ENCODE measurements at regions not wholly inside any gene's neighbourhood (a gene's known extent, or its start where the extent isn't known, plus 50 kb on each side); places are given as distances from the start of the nearest gene placed in this dataset.
A peak's percentile ranks its signal among the peaks of the same experiment; 100 is the strongest.

DNA sequence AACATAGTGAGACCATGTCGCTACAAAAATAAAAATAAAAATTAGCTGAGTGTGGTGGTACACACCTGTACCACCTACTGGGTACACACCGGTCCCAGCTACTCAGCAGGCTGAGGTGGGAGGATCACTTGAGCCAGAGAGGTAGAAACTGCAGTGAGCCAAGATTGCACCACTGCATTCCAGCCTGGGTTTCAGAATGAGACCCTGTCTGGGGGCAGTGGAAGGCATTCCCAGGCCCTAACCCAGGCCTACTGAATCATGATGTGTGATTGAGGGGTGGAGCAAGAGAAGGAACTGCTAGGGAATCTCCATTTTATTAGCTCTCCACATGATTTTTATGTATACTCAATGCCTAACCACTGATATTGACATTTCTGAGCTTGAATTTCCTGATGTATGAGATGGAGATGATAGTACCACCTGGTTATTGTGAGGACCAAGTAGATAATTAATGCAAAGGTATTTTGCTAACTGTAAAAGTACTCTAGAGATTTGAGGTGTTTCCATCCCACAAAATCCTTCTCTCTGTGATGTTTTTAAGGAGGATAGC is 169.5 kb upstream of the UMPS start:
- H3K27ac Mint-ChIP-seq (ENCODE audit: unreplicated experiment), result no peak overlapping the region
- H3K27me3 Mint-ChIP-seq (ENCODE audit: insufficient read depth, unreplicated experiment), result peaks cover 5% of the 10 kb centered on the region
- CTCF ChIA-PET, result interaction anchor here (0.7 to 2.3 kb wide), 9 partner anchors 9 to 528 kb away, joined by 3 to 11 read pairs (median 3); partner anchors contain the start of gene KALRN

GRCh38 chr3:124562769-124563168 is 167.5 kb upstream of the UMPS start:
- Mint-ChIP-seq H3K36me3 (ENCODE audit: insufficient read depth, unreplicated experiment) (peaks cover 5% of the 10 kb centered on the region), H3K4me3 (ENCODE audit: unreplicated experiment) (no peak overlapping the region), H3K27ac (ENCODE audit: unreplicated experiment) (no peak overlapping the region), H3K27me3 (ENCODE audit: insufficient read depth, unreplicated experiment) (no peaks in the 10 kb centered on the region), H3K9me3 (ENCODE audit: unreplicated experiment) (no peaks in the 10 kb centered on the region), H3K4me1 (ENCODE audit: low read depth, unreplicated experiment) (peaks cover 27% of the 10 kb centered on the region)
- TF ChIP-seq, protein P1, sequence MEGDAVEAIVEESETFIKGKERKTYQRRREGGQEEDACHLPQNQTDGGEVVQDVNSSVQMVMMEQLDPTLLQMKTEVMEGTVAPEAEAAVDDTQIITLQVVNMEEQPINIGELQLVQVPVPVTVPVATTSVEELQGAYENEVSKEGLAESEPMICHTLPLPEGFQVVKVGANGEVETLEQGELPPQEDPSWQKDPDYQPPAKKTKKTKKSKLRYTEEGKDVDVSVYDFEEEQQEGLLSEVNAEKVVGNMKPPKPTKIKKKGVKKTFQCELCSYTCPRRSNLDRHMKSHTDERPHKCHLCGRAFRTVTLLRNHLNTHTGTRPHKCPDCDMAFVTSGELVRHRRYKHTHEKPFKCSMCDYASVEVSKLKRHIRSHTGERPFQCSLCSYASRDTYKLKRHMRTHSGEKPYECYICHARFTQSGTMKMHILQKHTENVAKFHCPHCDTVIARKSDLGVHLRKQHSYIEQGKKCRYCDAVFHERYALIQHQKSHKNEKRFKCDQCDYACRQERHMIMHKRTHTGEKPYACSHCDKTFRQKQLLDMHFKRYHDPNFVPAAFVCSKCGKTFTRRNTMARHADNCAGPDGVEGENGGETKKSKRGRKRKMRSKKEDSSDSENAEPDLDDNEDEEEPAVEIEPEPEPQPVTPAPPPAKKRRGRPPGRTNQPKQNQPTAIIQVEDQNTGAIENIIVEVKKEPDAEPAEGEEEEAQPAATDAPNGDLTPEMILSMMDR (IDR thresholded peaks at IDR 0.05; ENCODE audit: insufficient read depth in 1 of 2, low read depth in 1 of 2, low read length in 1 of 2, severe bottlenecking in 1 of 2, unreplicated experiment in 1 of 2), result no peak
- CTCF ChIA-PET, result interaction anchor here (1.9 kb wide), 1 partner anchor 12 kb away, joined by 6 read pairs; no protein-coding TSS in a partner anchor
- no peak for DNase-seq
- no TSS peak for BruUV-seq (replicated peaks)
- H3K36me3 ChIP-seq (ENCODE audit: control insufficient read depth, insufficient read depth, low read length), result no peaks in the 10 kb centered on the region
- H3K4me3 ChIP-seq (ENCODE audit: low read depth, low read length), result no peak overlapping the region
- no peaks in the 10 kb centered on the region for H3K9me3 ChIP-seq
- H3K27me3 ChIP-seq (replicated peaks; ENCODE audit: control insufficient read depth, insufficient read depth, low read length), result no peaks in the 10 kb centered on the region
- intact Hi-C loops (cut with micrococcal nuclease; ENCODE audit: unreplicated experiment), result loop anchor here (10.0 kb wide), 1 partner anchor 182 kb away; no protein-coding TSS in a partner anchor
- POLR2A ChIA-PET, result no interaction called here
- peaks cover 23% of the 10 kb centered on the region for H3K4me1 ChIP-seq

More for the DNA sequence above, 169.5 kb upstream of the UMPS start:
- no peaks in the 10 kb centered on the region for H3K9me3 ChIP-seq
- TF ChIP-seq, protein P1 (IDR thresholded peaks at IDR 0.05; ENCODE audit: insufficient read depth in 1 of 2, low read depth in 1 of 2, low read length in 1 of 2, severe bottlenecking in 1 of 2, unreplicated experiment in 1 of 2), result no peak
- POLR2A ChIA-PET, result no interaction called here
- no peaks in the 10 kb centered on the region for H3K36me3 ChIP-seq (ENCODE audit: control insufficient read depth, insufficient read depth, low read length)
- Mint-ChIP-seq H3K9me3 (ENCODE audit: unreplicated experiment) (no peaks in the 10 kb centered on the region), H3K4me3 (ENCODE audit: unreplicated experiment) (no peak overlapping the region), H3K4me1 (ENCODE audit: low read depth, unreplicated experiment) (peaks cover 25% of the 10 kb centered on the region), H3K36me3 (ENCODE audit: insufficient read depth, unreplicated experiment) (peaks cover 5% of the 10 kb centered on the region)
- peaks cover 22% of the 10 kb centered on the region for H3K4me1 ChIP-seq
- H3K4me3 ChIP-seq (ENCODE audit: low read depth, low read length), result no peak overlapping the region
- H3K27me3 ChIP-seq (replicated peaks; ENCODE audit: control insufficient read depth, insufficient read depth, low read length), result no peaks in the 10 kb centered on the region
- peak; percentile 29 to 43 for DNase-seq
- intact Hi-C loops (cut with micrococcal nuclease; ENCODE audit: unreplicated experiment), result loop anchor here (1.0 to 10.0 kb wide), 3 partner anchors 68 to 209 kb away; no protein-coding TSS in a partner anchor
- BruUV-seq (replicated peaks), result no TSS peak

GRCh38 chr3:124563376-124563775 is 166.9 kb upstream of the UMPS start:
- ChIA-PET POLR2A (no interaction called here), CTCF (interaction anchor here (0.7 kb wide), 1 partner anchor 143 kb away, joined by 5 read pairs; no protein-coding TSS in a partner anchor)
- Mint-ChIP-seq H3K36me3 (ENCODE audit: insufficient read depth, unreplicated experiment) (peaks cover 5% of the 10 kb centered on the region), H3K27me3 (ENCODE audit: insufficient read depth, unreplicated experiment) (no peaks in the 10 kb centered on the region), H3K4me1 (ENCODE audit: low read depth, unreplicated experiment) (peaks cover 27% of the 10 kb centered on the region), H3K27ac (ENCODE audit: unreplicated experiment) (no peak overlapping the region), H3K4me3 (ENCODE audit: unreplicated experiment) (no peak overlapping the region), H3K9me3 (ENCODE audit: unreplicated experiment) (no peaks in the 10 kb centered on the region)
- no peak for DNase-seq
- TF ChIP-seq, protein P1 (IDR thresholded peaks at IDR 0.05; ENCODE audit: insufficient read depth in 1 of 2, low read depth in 1 of 2, low read length in 1 of 2, severe bottlenecking in 1 of 2, unreplicated experiment in 1 of 2), result no peak
- Histone ChIP-seq H3K4me1 (peaks cover 23% of the 10 kb centered on the region), H3K36me3 (ENCODE audit: control insufficient read depth, insufficient read depth, low read length) (no peaks in the 10 kb centered on the region), H3K27me3 (replicated peaks; ENCODE audit: control insufficient read depth, insufficient read depth, low read length) (no peaks in the 10 kb centered on the region), H3K4me3 (ENCODE audit: low read depth, low read length) (no peak overlapping the region), H3K9me3 (no peaks in the 10 kb centered on the region)
- no TSS peak for BruUV-seq (replicated peaks)
- intact Hi-C loops (cut with micrococcal nuclease; ENCODE audit: unreplicated experiment), result loop anchor here (10.0 kb wide), 1 partner anchor 181 kb away; no protein-coding TSS in a partner anchor
